ENCODE measurements at regions not wholly inside any gene's neighbourhood (a gene's known extent, or its start where the extent isn't known, plus 50 kb on each side); places are given as distances from the start of the nearest gene placed in this dataset.

DNA sequence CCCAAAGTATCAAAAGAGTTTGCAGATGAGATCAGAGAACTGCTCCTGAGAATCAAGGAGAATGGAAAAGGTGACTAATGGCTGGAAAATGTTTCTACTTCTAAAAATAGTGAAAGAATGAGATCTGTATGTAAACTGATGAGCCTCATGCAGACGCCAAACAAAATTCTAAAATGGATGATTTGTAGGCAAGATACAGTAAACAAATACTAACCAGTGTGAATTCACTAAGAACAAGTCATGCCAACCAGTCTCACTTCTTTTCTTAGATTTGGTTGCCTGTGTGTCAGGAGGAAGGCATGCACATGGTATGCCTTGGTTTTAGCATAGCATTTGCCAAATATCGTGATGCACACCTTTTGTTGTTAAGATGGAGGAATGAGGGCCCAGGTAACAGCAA, 94.9 kb upstream of the PIK3CG start:
- Mint-ChIP-seq H3K9me3 (no peaks in the 10 kb centered on the region), H3K27ac (no peak overlapping the region), H3K36me3 (no peaks in the 10 kb centered on the region), H3K4me3 (no peak overlapping the region), H3K27me3 (ENCODE audit: insufficient read depth, low read depth) (no peaks in the 10 kb centered on the region), H3K4me1 (no peaks in the 10 kb centered on the region)
- Histone ChIP-seq H3K9me3 (ENCODE audit: low read depth) (no peaks in the 10 kb centered on the region), H3K27ac (no peak overlapping the region), H3K27me3 (no peaks in the 10 kb centered on the region), H4K20me1 (ENCODE audit: low read depth) (no peaks in the 10 kb centered on the region), H3K4me3 (no peak overlapping the region), H3F3A (ENCODE audit: low read depth) (no peaks in the 10 kb centered on the region), H3K79me2 (ENCODE audit: low read depth) (no peaks in the 10 kb centered on the region), H3K4me1 (no peaks in the 10 kb centered on the region), H3K4me2 (no peak overlapping the region), H2AFZ (replicated peaks) (no peak overlapping the region), H3K36me3 (no peaks in the 10 kb centered on the region), H3K9ac (no peak overlapping the region)
- no peak for DNase-seq (ENCODE audit: low spot score)
- TF ChIP-seq, protein P1, sequence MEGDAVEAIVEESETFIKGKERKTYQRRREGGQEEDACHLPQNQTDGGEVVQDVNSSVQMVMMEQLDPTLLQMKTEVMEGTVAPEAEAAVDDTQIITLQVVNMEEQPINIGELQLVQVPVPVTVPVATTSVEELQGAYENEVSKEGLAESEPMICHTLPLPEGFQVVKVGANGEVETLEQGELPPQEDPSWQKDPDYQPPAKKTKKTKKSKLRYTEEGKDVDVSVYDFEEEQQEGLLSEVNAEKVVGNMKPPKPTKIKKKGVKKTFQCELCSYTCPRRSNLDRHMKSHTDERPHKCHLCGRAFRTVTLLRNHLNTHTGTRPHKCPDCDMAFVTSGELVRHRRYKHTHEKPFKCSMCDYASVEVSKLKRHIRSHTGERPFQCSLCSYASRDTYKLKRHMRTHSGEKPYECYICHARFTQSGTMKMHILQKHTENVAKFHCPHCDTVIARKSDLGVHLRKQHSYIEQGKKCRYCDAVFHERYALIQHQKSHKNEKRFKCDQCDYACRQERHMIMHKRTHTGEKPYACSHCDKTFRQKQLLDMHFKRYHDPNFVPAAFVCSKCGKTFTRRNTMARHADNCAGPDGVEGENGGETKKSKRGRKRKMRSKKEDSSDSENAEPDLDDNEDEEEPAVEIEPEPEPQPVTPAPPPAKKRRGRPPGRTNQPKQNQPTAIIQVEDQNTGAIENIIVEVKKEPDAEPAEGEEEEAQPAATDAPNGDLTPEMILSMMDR (IDR thresholded peaks at IDR 0.05), result no peak
- TF ChIP-seq EZH2phosphoT487 (IDR thresholded peaks at IDR 0.05) (no peak), EZH2 (IDR thresholded peaks at IDR 0.05) (no peak)

DNA sequence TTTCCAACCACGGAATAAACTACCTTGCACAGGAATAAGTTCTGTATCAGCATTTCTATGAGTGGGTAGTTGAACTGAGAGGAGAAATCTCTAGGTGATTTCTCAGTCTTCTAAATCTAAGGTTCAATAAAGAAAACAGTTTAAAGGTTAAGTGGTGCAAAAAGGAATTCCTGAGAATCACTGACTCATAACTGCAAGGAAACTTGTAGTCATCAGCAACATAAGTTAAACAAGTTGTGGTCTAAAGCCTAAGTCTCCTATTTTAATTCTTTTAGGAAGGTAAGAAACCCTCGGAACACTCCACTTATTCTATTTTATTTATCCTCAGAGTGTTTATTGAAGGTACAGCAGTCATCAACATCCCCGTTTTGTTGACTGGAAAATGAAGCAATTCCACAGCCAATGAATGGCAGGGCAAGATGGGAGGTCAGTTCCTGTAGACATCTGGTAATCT, 92.4 kb upstream of the PIK3CG start:
- Mint-ChIP-seq H3K9me3 (no peaks in the 10 kb centered on the region), H3K27ac (no peak overlapping the region)
- H3K27ac ChIP-seq, result no peak overlapping the region

DNA sequence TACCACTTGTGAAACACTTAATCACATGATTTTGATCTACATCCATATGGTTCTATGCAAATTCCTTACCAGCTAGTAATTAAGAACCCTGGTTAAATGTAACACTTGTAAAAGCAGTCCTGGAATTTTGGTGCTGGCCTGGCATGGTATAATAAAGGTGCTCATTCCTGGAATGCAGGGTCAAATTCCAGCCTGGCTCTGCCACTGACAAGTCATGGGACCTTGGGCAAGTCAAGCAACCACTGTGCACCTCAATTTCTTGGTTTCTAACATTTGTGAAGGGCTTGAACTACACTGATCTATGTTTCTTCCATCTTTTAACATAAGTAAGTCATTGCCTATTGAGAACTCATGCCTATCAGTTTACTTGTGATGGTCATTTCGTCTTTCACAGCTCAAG, 91.9 kb upstream of the PIK3CG start:
- Histone ChIP-seq H3K9ac (no peak overlapping the region), H3K36me3 (no peaks in the 10 kb centered on the region), H3K4me3 (no peak overlapping the region), H3K9me3 (ENCODE audit: low read depth) (no peaks in the 10 kb centered on the region), H3K79me2 (ENCODE audit: low read depth) (no peaks in the 10 kb centered on the region), H3F3A (ENCODE audit: low read depth) (no peaks in the 10 kb centered on the region), H3K4me2 (no peak overlapping the region), H3K27ac (no peak overlapping the region), H3K4me1 (no peaks in the 10 kb centered on the region), H2AFZ (replicated peaks) (no peak overlapping the region), H4K20me1 (ENCODE audit: low read depth) (no peaks in the 10 kb centered on the region), H3K27me3 (no peaks in the 10 kb centered on the region)
- TF ChIP-seq, protein P1 (IDR thresholded peaks at IDR 0.05), result no peak
- TF ChIP-seq EZH2phosphoT487 (IDR thresholded peaks at IDR 0.05) (no peak), EZH2 (IDR thresholded peaks at IDR 0.05) (no peak)
- Mint-ChIP-seq H3K27me3 (ENCODE audit: insufficient read depth, low read depth) (peaks cover 4% of the 10 kb centered on the region), H3K27ac (no peak overlapping the region), H3K36me3 (no peaks in the 10 kb centered on the region), H3K4me3 (no peak overlapping the region), H3K9me3 (no peaks in the 10 kb centered on the region), H3K4me1 (no peaks in the 10 kb centered on the region)
- DNase-seq (ENCODE audit: low spot score), result peak; percentile 25

More for the DNA sequence above, 92.4 kb upstream of the PIK3CG start:
- H3F3A ChIP-seq (ENCODE audit: low read depth), result no peaks in the 10 kb centered on the region
- no peaks in the 10 kb centered on the region for H3K36me3 Mint-ChIP-seq
- no peaks in the 10 kb centered on the region for H3K36me3 ChIP-seq
- TF ChIP-seq EZH2phosphoT487 (IDR thresholded peaks at IDR 0.05) (no peak), EZH2 (IDR thresholded peaks at IDR 0.05) (no peak)
- TF ChIP-seq, protein P1 (IDR thresholded peaks at IDR 0.05), result no peak
- no peaks in the 10 kb centered on the region for H3K4me1 Mint-ChIP-seq
- no peak overlapping the region for H3K4me3 ChIP-seq
- DNase-seq (ENCODE audit: low spot score), result no peak
- no peak overlapping the region for H3K4me3 Mint-ChIP-seq
- H2AFZ ChIP-seq (replicated peaks), result no peak overlapping the region
- H3K27me3 ChIP-seq, result no peaks in the 10 kb centered on the region
- no peaks in the 10 kb centered on the region for H3K79me2 ChIP-seq (ENCODE audit: low read depth)
- no peaks in the 10 kb centered on the region for H3K4me1 ChIP-seq
- no peak overlapping the region for H3K9ac ChIP-seq
- H3K9me3 ChIP-seq (ENCODE audit: low read depth), result no peaks in the 10 kb centered on the region
- H3K27me3 Mint-ChIP-seq (ENCODE audit: insufficient read depth, low read depth), result peaks cover 4% of the 10 kb centered on the region
- no peak overlapping the region for H3K4me2 ChIP-seq
- no peaks in the 10 kb centered on the region for H4K20me1 ChIP-seq (ENCODE audit: low read depth)
